SIG-M5 (cell line): ENCODE measurements at regions not wholly inside any gene's neighbourhood (a gene's known extent, or its start where the extent isn't known, plus 50 kb on each side); places are given as distances from the start of the nearest gene placed in this dataset.
"Not testable (repeated sequence)": the region's sequence is repeated elsewhere in the genome, so short reads cannot be mapped to it uniquely, and the experiment has no call there.

Source experiments
- DNase-seq: peaks from one replicate; lab custom pipeline; 2025; lab: John Stamatoyannopoulos, UW

DNA sequence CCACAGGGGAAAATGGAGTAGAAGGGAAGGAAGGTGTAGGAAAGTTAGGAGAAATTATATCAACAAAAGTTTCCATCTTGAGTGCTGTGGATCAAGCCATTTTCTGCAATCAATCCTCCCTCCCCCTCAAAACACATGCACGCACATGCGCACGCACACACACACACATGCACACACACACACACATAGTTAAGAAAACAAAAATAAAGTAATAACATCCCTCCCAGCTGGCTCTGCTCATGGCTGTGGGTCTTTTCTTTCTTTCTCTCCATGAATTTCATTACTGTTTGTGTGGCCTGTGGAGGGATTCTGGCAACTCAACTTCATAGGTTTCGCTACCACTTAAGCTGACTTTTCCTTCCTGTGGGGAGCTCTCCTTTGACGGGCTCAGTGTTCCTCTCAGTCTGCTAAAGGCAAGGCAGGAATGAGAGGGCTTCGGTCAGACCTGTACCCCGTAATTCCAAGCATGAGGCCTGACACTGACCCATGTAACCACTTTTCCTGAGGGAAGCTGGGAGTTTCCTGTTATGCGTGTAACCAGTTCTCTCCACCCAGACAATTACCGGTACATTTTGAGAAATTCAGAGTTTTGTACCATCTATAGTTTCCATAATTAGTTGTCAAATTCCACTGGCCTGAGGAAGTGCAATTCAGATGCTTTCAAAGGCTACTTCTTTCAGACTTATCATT, 79.8 kb downstream of the ZNF92 start:
- no peak for DNase-seq

DNA sequence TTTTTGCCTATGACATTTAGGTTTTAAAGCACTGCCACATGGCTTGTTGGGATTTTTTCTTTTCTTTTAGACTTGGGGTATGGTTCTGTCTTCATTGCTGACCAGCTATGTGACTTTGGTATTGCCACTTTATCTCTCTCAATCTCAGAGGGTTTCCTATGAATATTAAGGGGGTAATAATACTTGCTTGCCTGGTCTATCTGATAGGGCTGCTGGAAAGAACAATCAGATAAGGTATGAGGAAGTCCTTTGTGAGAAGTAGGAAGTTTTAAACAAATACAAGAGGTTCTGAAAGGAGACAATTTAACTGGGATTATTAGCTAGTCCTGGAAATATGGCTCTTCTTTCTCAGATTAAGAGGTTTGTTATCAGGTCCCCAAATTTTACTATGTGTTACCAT, 80.8 kb downstream of the ZNF92 start:
- no peak for DNase-seq

DNA sequence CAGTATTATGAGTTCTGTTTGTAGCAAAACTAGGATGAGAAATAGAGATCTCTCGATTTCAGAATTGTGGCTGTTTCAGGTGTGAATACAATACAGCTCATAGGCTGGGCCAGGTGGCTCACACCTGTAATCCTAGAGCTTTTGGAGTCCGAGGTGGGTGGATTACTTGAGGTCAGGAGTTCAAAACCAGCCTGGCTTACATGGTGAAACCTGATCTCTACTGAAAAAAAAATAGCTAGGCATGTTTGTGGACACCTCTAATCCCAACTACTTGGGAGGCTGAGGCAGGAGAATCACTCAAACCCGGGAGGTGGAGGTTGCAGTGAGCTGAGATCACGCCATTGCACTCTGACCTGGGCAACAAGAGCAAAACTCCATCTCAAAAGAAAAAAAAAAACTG, 81.4 kb downstream of the ZNF92 start:
- not testable (repeated sequence) for DNase-seq

DNA sequence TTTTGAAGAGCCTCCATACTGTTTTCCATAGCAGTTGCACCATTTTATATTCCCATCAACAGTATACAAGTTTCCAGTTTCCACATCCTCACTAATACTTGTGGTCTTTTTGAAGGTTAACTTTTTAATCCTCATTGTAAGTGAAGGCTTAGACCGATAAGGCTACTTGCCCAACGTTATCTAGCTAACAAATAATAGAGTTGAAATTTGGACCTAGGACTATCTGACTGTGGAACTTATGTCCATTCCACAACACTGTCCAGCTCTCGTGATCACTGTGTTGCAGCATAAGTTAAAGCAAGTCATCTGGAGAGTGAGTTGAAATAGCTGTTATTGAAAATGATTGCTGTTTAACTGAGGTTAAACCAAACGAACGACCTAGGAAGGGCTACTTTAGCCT, 84.0 kb downstream of the ZNF92 start:
- no peak for DNase-seq

DNA sequence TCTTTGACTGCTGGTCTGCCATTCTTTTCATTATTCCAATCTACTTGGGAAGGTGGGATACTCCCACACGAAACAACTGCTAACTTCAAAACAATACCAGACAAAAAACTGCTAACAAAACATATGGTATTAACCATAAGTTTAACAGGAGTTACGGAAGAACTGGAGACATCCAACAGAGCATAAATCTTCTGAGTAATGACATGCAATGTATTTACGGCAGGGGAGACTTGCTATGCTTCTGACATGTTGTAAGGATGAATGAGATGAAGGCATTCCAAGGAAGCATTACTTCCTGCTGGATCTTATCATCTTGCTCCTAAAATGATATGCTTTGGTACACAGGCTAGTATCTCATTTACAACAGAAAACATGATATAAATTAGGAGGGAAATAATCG, 85.8 kb downstream of the ZNF92 start:
- DNase-seq = no peak

DNA sequence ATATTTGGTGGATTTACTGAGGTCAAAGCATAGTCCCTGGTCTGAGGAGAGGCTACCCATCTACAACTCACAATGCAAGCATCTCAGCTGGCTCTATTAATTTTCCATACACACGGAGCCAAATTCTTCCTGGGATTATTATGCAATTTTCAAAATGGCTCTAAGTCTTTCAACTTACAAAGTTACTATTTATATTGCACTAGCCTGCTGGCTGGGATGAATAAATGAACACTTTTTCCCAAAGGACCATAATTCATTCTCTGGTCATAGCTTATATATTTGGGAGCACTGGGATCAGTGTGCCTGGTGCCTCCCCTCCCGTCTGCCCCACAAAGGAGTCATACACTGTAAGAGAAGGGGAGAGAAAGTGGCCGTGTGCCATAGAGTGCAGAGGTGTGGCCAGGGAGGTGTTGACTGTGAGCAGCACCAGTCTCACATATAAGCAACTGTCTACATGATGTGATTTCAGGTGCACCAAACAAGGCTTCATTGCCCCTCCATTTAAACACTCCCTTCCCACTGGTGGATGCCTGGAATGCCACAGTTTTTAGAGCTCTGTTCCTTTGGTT, 88.6 kb downstream of the ZNF92 start:
- no peak for DNase-seq

DNA sequence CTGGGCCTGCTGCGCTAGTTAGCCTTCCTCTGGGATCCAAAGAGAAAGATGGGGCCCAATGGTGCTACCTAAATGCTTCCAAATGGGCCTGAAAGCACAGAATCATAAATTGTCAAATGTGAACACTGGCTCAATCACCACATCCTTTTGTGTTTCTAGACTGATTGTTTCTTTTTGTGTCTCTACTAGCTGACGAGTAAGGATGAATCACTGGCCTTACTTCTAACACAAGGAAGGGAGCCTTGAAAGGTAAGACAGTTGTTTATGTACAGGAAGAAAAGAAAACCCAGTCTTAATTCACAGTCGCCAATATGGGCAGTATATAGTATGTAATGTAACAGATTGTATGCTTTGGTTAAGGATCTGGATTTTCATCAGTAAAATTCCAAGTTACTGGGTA, 89.5 kb downstream of the ZNF92 start:
- DNase-seq = no peak

DNA sequence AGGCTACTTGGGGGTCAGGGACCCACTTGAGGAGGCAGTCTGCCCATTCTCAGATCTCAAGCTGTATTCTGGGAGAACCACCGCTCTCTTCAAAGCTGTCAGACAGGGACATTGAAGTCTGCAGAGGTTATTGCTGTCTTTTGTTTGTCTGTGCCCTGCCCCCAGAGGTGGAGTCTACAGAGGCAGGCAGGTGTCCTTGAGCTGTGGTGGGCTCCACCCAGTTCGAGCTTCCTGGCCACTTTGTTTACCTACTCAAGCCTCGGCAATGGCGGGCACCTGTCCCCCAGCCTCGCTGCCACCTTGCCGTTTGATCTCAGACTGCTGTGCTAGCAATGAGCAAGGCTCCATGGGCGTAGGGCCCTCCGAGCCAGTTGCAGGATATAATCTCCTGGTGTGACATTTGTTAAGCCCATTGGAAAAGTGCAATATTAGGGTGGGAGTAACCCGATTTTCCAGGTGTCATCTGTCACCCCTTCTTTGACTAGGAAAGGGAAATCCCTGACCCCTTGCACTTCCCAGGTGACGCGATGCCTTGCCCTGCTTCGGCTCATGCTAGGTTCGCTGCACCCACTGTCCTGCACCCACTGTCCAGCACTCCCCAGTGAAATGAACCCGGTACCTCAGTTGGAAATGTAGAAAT, 96.4 kb downstream of the ZNF92 start:
- not testable (repeated sequence) for DNase-seq

DNA sequence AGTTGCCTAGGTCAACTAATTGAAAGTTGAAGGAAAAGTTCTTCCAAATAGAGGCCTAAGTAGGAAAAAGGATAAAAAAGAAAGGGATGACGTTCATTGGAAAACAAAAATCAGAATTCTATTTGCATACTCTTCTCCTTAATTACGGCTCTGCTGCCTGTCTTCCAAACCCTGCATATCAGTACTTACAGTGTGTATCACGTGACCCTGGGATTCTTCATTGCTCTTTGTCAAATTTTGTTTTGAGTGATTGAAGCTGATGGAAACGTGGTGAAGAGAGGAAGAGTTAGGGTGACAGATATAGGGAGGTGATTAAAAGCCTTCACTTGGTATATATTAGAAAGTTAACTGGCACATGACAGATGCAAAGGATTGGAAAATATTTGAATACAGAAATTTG, 97.9 kb downstream of the ZNF92 start:
- no peak for DNase-seq

DNA sequence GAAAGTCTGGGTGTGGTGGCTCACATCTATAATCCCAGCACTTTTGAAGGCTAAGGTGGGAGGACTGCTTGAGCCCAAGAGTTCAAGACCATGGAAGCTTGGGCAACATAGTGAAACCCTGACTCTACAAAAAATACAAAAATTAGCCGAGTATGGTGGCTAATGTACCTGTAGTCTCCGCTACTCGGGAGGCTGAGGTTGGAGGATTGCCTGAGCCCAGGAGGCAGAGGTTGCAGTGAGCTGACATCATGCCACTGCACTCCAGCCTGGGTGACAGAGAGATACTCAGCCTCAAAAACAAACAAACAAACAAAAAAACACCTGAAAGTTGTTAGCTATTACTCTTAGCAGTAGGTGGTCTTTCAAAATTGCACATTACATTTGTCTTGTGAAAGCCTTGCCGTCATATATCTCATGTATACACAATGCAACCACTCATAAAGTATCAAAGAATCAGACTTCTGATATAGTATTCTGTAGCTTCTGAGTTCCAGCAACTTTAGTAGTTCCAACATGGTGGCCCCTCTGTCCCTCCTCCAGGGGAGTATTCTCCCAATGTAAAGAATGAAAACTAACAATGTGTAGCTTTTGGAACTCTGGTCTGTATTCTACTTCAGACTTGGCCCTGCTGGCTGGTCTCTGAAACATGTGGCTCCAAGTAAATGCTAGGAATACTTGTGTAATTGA, 101.5 kb downstream of the ZNF92 start:
- DNase-seq = no peak

DNA sequence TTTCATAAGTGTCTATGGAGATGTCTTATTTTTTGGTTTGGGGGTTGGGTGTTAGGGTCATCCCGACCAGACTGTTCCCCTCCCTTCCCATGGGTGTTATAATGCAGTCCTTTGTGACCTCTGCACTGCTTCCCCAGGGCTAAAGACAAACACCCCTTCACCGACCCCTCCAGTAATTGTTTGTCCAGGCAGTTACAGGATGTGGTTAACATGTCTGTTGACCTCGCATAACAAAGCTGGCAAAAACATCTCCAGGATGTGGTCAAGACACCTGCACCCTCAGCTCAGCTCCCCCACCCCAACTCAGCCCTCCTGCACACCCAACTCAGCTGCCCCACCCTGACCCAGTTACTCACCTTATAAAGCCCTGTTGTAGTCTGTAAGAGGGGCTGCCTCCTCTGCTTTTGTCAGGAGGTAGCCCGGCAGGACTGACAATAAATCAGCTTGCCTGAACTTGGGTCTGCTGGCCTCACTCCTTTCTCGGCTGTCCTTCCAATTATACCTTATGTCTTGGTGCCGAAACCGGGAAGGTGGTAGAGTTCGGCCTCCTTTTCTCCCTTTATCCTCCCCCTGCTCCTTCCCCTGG, 102.2 kb downstream of the ZNF92 start:
- no peak for DNase-seq

DNA sequence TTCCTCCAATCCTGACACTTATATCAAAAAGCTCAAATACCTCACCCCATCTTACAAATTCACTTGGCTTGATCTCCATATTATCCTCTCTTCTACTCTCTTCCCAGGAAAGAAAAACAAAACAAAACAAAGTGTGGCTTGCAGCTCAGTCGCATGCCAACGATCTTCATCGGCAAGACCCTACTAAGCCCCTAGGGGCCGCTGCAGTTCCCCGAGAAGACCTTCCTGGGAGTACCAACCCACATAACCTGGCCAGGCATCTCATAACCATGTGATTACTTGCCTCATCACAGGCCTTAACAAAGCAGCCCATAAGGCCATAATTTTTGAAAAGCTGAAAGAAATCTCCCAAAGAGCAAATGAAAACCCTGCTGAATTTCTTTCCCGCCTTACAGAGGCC, 103.7 kb downstream of the ZNF92 start:
- DNase-seq = no peak

DNA sequence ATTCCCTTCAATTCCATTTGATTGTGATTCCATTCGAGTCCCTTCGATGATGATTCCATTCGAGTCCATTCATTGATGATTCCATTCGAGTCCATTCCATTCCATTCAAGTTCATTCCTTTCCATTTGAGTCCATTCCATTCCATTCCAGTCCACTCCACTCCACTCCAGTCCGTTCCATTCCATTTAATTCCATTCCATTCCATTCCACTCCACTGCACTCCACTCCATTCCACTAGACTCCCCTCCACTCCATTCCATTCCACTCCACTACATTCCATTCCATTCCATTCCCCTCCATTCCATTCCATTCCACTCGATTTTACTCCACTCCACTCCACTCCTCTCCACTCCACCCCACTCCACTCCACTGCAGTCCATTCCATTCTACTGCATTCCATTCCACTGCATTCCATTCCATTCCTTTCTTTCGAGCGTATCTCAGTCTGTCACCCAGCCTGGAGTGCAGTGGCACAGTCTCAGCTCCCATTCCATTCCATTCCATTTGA, 115.7 kb downstream of the ZNF92 start:
- DNase-seq = no peak

DNA sequence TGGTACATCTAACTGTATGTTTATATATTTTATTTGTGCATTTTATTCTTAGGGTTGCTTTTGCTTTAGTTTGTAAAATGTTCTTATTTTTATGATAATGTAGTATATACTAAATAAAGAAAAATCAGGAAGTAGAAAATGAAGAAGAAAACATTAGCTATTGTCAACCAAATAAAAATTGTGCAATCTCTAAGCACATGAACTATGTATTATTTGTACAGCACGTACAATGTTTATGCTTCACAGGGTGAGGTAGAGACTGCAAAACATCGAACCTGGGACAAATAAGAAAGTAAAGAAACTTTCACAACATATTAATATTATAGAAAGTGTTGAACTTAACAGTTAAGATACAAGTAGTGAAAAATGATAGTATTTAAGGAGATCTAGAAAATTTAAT, 123.0 kb downstream of the ZNF92 start:
- DNase-seq = not testable (repeated sequence)

DNA sequence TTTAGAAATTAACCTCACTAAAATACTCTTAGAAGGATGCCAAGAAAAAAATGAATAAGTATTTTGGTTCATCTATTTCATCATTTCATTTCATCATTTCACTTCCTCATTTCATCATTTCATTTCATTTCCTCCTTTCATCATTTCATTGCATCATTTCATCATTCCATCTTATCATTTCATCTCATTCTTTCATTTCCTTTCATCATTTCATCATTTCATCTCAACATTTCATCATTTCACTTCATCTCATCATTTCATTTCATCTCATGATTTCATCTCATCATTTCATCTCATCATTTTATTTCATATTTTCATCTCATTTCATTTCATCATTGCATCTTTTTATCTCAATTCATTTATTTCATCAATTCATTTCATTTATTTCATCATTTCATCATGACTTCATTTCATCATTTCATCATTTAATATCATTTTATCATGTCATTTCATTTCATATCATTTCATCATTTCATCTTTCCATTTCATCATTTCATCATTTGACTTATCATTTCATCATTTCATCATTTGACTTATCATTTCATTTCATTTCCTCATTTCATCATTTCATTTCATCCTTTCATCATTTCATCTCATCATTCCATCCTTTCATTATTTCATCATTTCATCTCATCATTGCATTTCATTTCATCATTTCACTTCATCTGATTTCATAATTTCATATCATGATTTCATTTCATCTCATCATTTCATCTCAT, 129.9 kb downstream of the ZNF92 start:
- DNase-seq = no peak

DNA sequence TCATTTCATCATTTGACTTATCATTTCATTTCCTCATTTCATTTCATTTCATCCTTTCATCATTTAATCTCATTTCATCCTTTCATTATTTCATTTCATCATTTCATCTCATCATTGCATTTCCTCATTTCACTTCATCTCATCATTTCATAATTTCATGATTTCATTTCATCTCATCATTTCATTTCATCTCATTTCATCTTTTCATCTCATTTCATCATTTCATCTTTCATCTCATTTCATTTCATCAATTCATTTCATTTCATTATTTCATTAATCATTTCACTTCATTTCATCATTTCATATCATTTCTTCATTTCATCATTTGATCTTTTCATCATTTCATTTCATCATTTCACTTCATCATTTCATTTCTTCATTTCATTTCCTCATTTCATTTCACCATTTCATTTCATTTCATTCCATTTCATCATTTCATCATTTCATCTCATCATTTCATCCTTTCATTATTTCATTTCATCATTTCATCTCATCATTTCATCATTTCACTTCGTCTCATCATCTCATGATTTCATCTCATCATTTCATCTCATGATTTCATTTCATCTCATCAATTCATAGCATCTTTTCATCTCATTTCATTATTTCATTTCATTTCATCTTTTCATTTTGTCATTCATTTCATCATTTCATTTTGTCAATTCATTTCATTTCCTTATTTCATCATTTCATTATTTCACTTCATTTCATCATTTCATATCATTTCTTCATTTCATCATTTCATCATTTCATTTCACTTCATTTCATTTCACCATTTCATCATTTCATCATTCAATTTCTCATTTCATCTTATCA, 131.1 kb downstream of the ZNF92 start:
- not testable (repeated sequence) for DNase-seq

DNA sequence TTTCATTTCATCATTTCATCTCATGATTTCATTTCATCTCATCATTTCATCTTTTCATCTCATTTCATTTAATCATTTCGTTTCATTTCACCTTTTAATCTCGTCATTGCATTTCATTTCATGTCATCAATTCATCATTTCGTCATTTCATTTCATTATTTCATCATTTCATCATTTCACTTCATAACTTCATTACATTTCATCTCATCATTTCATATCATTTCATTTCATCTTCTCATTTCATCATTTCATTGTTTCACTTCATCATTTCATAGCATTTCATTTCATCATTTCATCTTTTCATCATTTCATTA, 131.6 kb downstream of the ZNF92 start:
- not testable (repeated sequence) for DNase-seq

DNA sequence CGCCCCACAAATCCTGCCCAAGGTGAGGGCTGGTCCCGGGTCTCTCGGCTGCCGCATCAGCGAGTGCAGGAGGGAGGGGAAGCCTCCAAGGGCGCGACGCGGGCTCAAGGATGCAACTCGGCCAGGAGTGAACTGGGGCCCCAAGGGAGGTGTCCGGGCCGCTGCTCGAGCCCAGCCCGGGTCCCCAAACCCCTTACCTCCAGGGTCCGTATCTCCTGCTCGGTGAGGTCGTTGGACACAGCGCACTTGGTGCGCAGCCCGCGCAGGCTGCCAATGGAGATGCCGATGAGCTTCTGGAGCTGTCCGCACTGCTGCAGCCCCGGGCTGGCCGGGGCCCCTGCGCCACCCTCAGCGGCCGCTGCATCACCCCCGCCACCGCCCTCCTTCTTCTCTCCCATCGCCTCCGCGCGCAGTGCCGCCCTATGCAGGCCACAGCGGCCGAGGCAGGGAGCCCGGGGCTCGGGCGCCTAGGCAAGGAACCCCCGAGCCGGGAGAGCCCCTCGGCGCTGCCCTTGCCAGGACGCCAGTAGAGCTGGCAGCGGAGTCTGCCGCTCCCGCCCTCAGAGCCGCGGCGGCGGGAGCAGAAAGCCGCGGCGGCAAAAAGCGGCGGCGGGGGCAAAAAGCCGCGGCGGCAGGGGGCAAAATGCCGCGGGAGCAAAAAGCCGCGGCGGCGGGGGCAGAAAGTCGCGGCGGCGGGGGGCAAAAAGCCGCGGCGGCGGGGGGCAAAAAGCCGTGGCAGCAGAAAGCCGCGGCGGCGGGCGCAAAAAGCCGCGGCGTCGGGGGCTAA, 135.1 kb downstream of the ZNF92 start:
- not testable (repeated sequence) for DNase-seq

DNA sequence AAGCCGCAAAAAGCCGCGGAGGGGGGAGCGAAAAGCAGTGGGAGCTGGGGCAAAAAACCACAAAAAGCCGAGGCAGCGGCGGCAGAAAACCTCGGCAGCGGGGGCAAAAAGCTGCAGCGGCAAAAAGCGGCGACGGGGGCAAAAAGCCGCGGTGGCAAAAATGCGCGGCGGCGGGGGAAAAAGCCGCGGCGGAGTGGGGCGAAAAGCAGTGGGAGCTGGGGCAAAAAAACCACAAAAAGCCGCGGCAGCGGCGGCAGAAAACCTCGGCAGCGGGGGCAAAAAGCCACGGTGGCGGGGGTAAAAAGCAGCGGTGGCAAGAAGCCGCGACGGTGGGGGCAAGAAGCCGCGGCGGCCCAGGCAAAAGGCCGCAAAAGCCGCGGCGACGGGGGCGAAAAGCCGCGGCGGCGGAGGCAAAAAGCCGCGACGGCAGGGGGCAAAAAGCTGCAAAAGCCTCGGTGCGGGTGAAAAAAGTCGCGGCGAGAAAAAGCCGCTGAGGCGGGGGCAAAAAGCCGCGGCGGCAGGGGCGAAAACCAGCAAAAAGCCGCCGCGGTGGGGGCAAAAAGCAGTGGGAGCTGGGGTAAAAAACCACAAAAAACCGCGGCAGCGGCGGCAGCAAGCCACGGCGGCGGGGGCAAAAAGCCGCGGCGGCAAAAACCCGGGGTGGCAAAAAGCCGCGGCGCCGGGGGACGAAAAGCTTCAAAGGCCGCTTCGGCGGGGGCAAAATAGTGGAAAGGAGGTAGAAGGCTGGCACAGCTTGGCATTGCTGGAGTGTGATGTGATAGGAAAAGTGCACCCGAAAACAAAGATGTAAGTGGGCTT, 135.9 kb downstream of the ZNF92 start:
- DNase-seq = no peak
